Brain microvascular endothelial cell (primary cell): ENCODE measurements at regions not wholly inside any gene's neighbourhood (a gene's known extent, or its start where the extent isn't known, plus 50 kb on each side); places are given as distances from the start of the nearest gene placed in this dataset.

Source experiments
- DNase-seq: peaks from one replicate; pipeline ENCODE4 v3.0.0-alpha.2; 2020
- H3K27ac ChIP-seq: fragments of 250-450 bp; sonication (Bioruptor Pico); 2 replicates; pipeline ENCODE4 v1.5.1; 2020; ENCODE audit warnings: mild to moderate bottlenecking, moderate library complexity
- H3K27me3 ChIP-seq: fragments of 250-450 bp; sonication (Bioruptor Pico); replicated peaks from 2 replicates; pipeline ENCODE4 v1.5.1; 2020; ENCODE audit warnings: mild to moderate bottlenecking
- H3K36me3 ChIP-seq: fragments of 250-450 bp; sonication (Bioruptor Pico); replicated peaks from 2 replicates; pipeline ENCODE4 v1.5.1; 2020; ENCODE audit warnings: mild to moderate bottlenecking
- H3K4me3 ChIP-seq: 2 replicates; pipeline ENCODE4 v1.5.1; 2011; ENCODE audit warnings: low read depth, mild to moderate bottlenecking, control low read depth, low read length, moderate library complexity
- in situ Hi-C: cut with HindIII; loops from 2 replicates; pipeline ENCODE4 v1.10.0; 2017; ENCODE audit warnings: low sequenced_read_pairs, low pct_ligation_motif_present
- TF ChIP-seq, protein P1 (sequence below): IDR thresholded peaks from 2 replicates; pipeline ENCODE4 v1.5.1; 2011; ENCODE audit warnings: low read depth, mild to moderate bottlenecking, moderate library complexity, low read length, control low read depth, inconsistent platforms; ENCODE audit errors: missing control alignments

DNA sequence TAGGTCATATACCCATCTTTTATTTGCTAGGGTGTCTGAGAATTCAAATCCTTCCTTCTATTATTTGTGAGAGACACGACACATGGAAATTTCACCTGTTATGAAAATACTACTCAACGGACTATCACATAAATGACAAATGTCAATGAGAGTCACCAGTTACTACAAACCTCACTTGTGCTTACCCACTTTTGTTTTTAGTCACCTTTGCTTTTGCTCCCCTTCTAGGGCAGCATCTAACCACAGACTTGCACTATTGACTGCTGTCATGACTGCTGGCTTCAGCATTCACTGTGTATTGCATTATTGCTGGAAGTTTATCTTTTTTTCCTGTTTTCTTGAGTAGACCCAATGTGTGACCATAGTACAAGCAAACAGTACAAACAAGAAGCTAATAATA, 1048.0 kb downstream of the PLA2G4A start:
- TF ChIP-seq, protein P1, sequence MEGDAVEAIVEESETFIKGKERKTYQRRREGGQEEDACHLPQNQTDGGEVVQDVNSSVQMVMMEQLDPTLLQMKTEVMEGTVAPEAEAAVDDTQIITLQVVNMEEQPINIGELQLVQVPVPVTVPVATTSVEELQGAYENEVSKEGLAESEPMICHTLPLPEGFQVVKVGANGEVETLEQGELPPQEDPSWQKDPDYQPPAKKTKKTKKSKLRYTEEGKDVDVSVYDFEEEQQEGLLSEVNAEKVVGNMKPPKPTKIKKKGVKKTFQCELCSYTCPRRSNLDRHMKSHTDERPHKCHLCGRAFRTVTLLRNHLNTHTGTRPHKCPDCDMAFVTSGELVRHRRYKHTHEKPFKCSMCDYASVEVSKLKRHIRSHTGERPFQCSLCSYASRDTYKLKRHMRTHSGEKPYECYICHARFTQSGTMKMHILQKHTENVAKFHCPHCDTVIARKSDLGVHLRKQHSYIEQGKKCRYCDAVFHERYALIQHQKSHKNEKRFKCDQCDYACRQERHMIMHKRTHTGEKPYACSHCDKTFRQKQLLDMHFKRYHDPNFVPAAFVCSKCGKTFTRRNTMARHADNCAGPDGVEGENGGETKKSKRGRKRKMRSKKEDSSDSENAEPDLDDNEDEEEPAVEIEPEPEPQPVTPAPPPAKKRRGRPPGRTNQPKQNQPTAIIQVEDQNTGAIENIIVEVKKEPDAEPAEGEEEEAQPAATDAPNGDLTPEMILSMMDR, result no peak
- no peak overlapping the region for H3K4me3 ChIP-seq
- H3K27ac ChIP-seq, result no peak overlapping the region
- no peaks in the 10 kb centered on the region for H3K27me3 ChIP-seq
- DNase-seq, result no peak
- in situ Hi-C loops, result no loop called here
- no peaks in the 10 kb centered on the region for H3K36me3 ChIP-seq

DNA sequence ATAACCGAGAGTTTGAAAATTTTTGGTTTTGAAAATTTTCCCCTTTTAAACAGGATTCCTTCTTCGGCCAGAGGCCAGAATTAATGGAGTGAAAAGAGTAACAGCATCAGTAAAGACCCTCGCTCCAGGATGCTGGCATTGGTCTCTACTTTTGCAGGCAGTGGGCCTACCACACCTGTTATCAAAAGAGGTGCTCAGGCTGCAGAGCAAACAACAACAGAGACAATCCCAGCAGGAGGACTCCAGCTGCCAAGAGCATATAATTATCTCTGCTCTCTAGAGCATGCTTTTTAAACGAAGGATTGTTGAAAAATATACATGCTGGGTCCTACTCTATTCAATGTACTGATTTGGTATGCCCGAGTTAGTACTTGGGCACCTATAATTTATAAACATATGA, 1048.5 kb downstream of the PLA2G4A start:
- in situ Hi-C loops, result no loop called here
- H3K36me3 ChIP-seq, result no peaks in the 10 kb centered on the region

DNA sequence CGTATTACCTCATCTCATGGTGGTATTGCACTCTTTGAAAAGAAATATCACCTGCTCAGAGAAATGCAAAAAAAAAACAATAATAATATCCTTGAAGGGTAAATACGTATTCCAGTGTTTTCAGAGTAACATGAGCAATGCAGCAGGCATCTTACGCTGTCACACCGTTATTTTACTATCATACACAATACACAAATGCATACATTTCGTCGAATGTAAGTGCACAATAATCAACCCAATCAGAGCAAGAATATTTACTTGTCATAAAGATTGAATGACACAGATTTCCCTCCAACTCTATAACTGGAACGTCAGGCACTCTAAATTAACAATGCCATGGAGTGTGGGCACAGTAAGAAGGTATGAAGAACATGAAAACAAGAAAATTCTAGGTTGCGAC, 1050.1 kb downstream of the PLA2G4A start:
- no peak for DNase-seq
- no peaks in the 10 kb centered on the region for H3K36me3 ChIP-seq
- no peaks in the 10 kb centered on the region for H3K27me3 ChIP-seq
- H3K27ac ChIP-seq, result no peak overlapping the region
- in situ Hi-C loops, result no loop called here
- H3K4me3 ChIP-seq, result no peak overlapping the region
- TF ChIP-seq, protein P1, result no peak

More for the DNA sequence above, 1048.5 kb downstream of the PLA2G4A start:
- Histone ChIP-seq H3K27ac (no peak overlapping the region), H3K4me3 (no peak overlapping the region), H3K27me3 (no peaks in the 10 kb centered on the region)
- no peak for DNase-seq
- TF ChIP-seq, protein P1, result no peak

DNA sequence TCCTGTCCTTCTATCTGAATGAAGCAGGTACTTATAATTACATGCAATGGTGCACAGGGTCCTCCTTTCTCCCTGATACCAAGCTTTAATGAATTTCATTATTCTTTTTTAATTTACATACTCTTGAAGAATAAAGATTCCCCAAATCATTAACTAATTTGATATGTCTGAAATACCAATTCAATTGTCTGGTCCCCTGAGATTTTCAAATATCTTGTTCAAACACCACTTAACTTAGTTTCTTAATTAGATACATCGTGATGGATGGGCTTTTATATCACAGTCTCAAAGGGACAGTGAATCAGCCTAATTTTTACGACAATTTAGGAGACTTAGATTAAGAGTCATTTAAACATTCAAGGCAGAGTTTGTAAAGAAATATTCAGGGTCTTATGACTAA, 1054.6 kb downstream of the PLA2G4A start:
- no peaks in the 10 kb centered on the region for H3K36me3 ChIP-seq
- TF ChIP-seq, protein P1, result no peak
- no peak for DNase-seq
- in situ Hi-C loops, result no loop called here
- H3K4me3 ChIP-seq, result no peak overlapping the region
- H3K27ac ChIP-seq, result no peak overlapping the region
- no peaks in the 10 kb centered on the region for H3K27me3 ChIP-seq

DNA sequence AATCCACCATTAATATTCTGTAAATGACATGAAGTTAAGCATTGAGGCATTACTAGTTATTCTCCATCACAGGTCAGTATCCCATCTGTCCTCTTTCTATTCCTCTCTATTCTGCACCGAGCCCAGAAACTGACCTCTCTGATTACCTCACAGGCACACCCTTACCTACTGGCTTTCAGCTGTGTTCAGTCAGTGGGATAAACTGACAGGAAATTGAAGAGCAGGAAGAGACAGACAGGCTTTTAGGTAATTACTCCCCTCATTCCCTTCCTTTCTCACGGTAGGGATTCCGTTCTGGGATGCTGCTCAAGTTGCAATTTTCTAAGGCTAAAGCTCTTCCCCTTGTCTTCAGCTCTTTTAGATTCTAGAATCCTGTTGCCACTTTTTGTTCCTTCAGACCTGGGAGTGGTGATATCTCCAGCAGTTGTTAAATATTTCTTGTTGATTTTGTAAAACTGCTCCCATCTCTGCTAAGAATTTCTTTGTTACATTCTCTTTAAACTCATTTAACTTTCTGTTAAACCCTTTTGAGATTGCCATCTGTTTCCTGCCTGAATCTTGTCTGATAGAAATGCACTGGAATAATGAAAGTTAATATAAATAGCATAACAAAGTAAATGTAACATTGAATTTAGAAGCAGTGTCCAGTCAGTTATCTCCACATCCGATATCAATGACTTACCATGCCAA, 1063.4 kb downstream of the PLA2G4A start:
- Histone ChIP-seq H3K36me3 (no peaks in the 10 kb centered on the region), H3K27me3 (no peaks in the 10 kb centered on the region), H3K27ac (no peak overlapping the region), H3K4me3 (no peak overlapping the region)
- in situ Hi-C loops, result no loop called here
- TF ChIP-seq, protein P1, result no peak
- no peak for DNase-seq

DNA sequence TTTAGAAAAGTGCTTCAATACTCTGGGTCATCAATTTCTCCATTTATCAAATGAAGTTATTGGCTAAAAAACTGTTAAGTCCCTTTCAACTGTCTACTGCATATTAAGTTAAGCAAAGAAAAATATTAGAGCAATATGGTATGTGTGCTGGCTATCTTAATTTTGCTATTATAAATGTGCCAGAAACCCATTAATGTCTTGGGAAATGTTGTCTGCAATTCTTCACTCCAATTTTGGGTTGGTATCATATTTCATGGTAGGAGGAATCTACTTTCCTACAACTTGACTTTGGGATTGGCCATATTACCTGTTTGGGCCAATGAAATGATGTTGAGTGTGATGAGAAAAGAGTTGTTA, 1063.9 kb downstream of the PLA2G4A start:
- TF ChIP-seq, protein P1, result no peak
- no peak for DNase-seq
- H3K36me3 ChIP-seq, result no peaks in the 10 kb centered on the region
- H3K27me3 ChIP-seq, result no peaks in the 10 kb centered on the region
- no peak overlapping the region for H3K27ac ChIP-seq
- in situ Hi-C loops, result no loop called here
- H3K4me3 ChIP-seq, result no peak overlapping the region
